ENCODE measurements at regions not wholly inside any gene's neighbourhood (a gene's known extent, or its start where the extent isn't known, plus 50 kb on each side); places are given as distances from the start of the nearest gene placed in this dataset.

- TF ChIP-seq TARDBP (IDR thresholded peaks at IDR 0.05), result no peak
- no peak for TF ChIP-seq ZNF384 (IDR thresholded peaks at IDR 0.05)
- TF ChIP-seq ARNT (IDR thresholded peaks at IDR 0.05), result no peak
- TF ChIP-seq FOXA1 (IDR thresholded peaks at IDR 0.05), result no peak
- no peak for TF ChIP-seq SUZ12 (IDR thresholded peaks at IDR 0.05)
- TF ChIP-seq BHLHE40 (IDR thresholded peaks at IDR 0.05; ENCODE audit: borderline replicate concordance), result no peak
- no peak for TF ChIP-seq FOXM1 (IDR thresholded peaks at IDR 0.05; ENCODE audit: borderline replicate concordance)
- TF ChIP-seq FOXK2 (IDR thresholded peaks at IDR 0.05), result no peak
- no peak for TF ChIP-seq NFRKB (IDR thresholded peaks at IDR 0.05)
- no peak for TF ChIP-seq PKNOX1 (IDR thresholded peaks at IDR 0.05)
- no peak for TF ChIP-seq LEF1 (IDR thresholded peaks at IDR 0.05; ENCODE audit: borderline replicate concordance)
Measured at GRCh38 chr2:155223781-155224406, 525.4 kb downstream of the KCNJ3 start.
